CD4-positive, alpha-beta T cell (primary cell): ENCODE measurements at regions not wholly inside any gene's neighbourhood (a gene's known extent, or its start where the extent isn't known, plus 50 kb on each side); places are given as distances from the start of the nearest gene placed in this dataset.

Experiments
- ATAC-seq: fragments of 200-7000 bp; cut with Tn5 transposase; one replicate; pipeline ENCODE4 v1.10.0; 2022; ENCODE audit warnings: mild to moderate bottlenecking; ENCODE audit not compliant: poor library complexity
- CTCF ChIA-PET: fragments of 350-600 bp; sonication (Branson Sonifier 250); formaldehyde crosslinking; loops from one replicate; lab custom pipeline; 2021; ENCODE audit warnings: antibody characterized with exemption, inconsistent platforms; lab: Charles Lee
- POLR2A ChIA-PET: fragments of 350-600 bp; sonication (Branson Sonifier 250); formaldehyde crosslinking; loops from one replicate; lab custom pipeline; 2021; ENCODE audit warnings: antibody characterized with exemption, inconsistent platforms; lab: Charles Lee
- DNase-seq, 14 experiments: peaks; one replicate each; pipeline ENCODE4 v3.0.0-alpha.2; 2013 to 2020; ENCODE audit warnings: mixed read lengths in 2 of 14
- H3K27ac ChIP-seq, 2 donors: one replicate each; pipeline versions ENCODE4 v1.5.1 to v1.7.0; 2013; ENCODE audit warnings: low read length in 2 of 2, low read depth in 1 of 2, mild to moderate bottlenecking in 1 of 2
- H3K27me3 ChIP-seq, 2 experiments: 1 replicate in 1 of 2; 2 replicates in 1 of 2; pipeline versions ENCODE4 v1.6.1 to v1.7.0; 2013; ENCODE audit warnings: low read length in 2 of 2, control low read depth in 1 of 2, mild to moderate bottlenecking in 1 of 2, moderate library complexity in 1 of 2; ENCODE audit not compliant: insufficient read depth in 2 of 2, control insufficient read depth in 1 of 2
- H3K36me3 ChIP-seq: one replicate; pipeline ENCODE4 v1.6.1; 2013; ENCODE audit warnings: low read length, control low read depth; ENCODE audit not compliant: insufficient read depth
- H3K4me1 ChIP-seq: one replicate; pipeline ENCODE4 v1.6.1; 2013; ENCODE audit warnings: low read length, control low read depth; ENCODE audit not compliant: insufficient read depth
- H3K4me3 ChIP-seq: one replicate; pipeline ENCODE4 v1.5.1; 2013; ENCODE audit warnings: mild to moderate bottlenecking, low read length, moderate library complexity
- H3K9me3 ChIP-seq, 2 experiments: 1 replicate in 1 of 2; 2 replicates in 1 of 2; pipeline versions ENCODE4 v1.6.1 to v1.7.0; 2013; ENCODE audit warnings: low read length in 2 of 2, mild to moderate bottlenecking in 2 of 2, control low read depth in 1 of 2, moderate library complexity in 1 of 2; ENCODE audit not compliant: control insufficient read depth in 1 of 2, insufficient read depth in 1 of 2
- H3K27ac Mint-ChIP-seq: one replicate; pipeline ENCODE4 v1.8.0; 2020; ENCODE audit warnings: mixed read lengths
- H3K27me3 Mint-ChIP-seq: one replicate; pipeline ENCODE4 v1.8.0; 2021; ENCODE audit warnings: mixed read lengths
- H3K36me3 Mint-ChIP-seq: one replicate; pipeline ENCODE4 v1.8.0; 2021; ENCODE audit warnings: low read depth, mixed read lengths
- H3K4me1 Mint-ChIP-seq: one replicate; pipeline ENCODE4 v1.8.0; 2021; ENCODE audit warnings: low read depth, mixed read lengths
- H3K4me3 Mint-ChIP-seq: one replicate; pipeline ENCODE4 v1.8.0; 2020; ENCODE audit warnings: mild to moderate bottlenecking, mixed read lengths
- H3K9me3 Mint-ChIP-seq: one replicate; pipeline ENCODE4 v1.8.0; 2020; ENCODE audit warnings: mixed read lengths
- intact Hi-C, 2 experiments: fragments of 100-400 bp; cut with DNase I in 1 of 2; cut with micrococcal nuclease in 1 of 2; formaldehyde crosslinking; loops; one replicate each; pipeline versions ENCODE4 v1.15.1 to v1.9.0; 2023 to 2025; cut with DNase I, micrococcal nuclease
- TF ChIP-seq, protein P1 (sequence below): fragments of 200-600 bp; IDR thresholded peaks from one replicate; pipeline ENCODE4 v1.8.0; 2022; ENCODE audit warnings: antibody characterized with exemption, mild to moderate bottlenecking

DNA sequence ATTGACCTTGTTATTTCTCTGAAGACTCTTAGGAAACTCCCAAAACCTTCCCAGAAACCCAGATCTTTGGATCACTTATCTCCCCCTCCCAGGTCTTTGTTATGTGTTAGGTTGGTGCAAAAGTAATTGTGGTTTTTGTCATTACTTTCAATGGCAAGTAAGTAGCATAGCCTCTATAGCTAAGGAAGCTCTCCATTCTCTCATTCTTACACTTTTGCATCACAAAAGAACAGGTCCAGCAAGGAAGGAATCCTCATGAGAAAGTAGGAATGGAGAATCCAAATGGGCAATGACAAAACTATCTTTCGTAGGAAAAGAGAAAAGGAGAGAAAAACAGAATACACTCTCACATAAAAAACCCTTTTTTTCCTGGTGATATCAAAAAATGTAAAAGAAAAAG lies 81.3 kb upstream of the ELAVL2 start:
- DNase-seq (no peak), ATAC-seq (no peak)
- no peak overlapping the region for H3K4me3 Mint-ChIP-seq
- peaks cover 7% of the 10 kb centered on the region for H3K9me3 Mint-ChIP-seq
- H3K9me3 ChIP-seq, result no peaks in the 10 kb centered on the region
- no peaks in the 10 kb centered on the region for H3K36me3 ChIP-seq
- H3K27me3 Mint-ChIP-seq, result no peaks in the 10 kb centered on the region
- POLR2A ChIA-PET, result no interaction called here
- CTCF ChIA-PET, result no interaction called here
- H3K4me1 ChIP-seq, result no peaks in the 10 kb centered on the region
- H3K27me3 ChIP-seq, result no peaks in the 10 kb centered on the region
- H3K36me3 Mint-ChIP-seq, result no peaks in the 10 kb centered on the region
- intact Hi-C loops, result no loop called here
- TF ChIP-seq, protein P1, sequence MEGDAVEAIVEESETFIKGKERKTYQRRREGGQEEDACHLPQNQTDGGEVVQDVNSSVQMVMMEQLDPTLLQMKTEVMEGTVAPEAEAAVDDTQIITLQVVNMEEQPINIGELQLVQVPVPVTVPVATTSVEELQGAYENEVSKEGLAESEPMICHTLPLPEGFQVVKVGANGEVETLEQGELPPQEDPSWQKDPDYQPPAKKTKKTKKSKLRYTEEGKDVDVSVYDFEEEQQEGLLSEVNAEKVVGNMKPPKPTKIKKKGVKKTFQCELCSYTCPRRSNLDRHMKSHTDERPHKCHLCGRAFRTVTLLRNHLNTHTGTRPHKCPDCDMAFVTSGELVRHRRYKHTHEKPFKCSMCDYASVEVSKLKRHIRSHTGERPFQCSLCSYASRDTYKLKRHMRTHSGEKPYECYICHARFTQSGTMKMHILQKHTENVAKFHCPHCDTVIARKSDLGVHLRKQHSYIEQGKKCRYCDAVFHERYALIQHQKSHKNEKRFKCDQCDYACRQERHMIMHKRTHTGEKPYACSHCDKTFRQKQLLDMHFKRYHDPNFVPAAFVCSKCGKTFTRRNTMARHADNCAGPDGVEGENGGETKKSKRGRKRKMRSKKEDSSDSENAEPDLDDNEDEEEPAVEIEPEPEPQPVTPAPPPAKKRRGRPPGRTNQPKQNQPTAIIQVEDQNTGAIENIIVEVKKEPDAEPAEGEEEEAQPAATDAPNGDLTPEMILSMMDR, result no peak
- no peaks in the 10 kb centered on the region for H3K4me1 Mint-ChIP-seq
- H3K27ac ChIP-seq, result no peak overlapping the region
- H3K27ac Mint-ChIP-seq, result no peak overlapping the region
- no peak overlapping the region for H3K4me3 ChIP-seq

DNA sequence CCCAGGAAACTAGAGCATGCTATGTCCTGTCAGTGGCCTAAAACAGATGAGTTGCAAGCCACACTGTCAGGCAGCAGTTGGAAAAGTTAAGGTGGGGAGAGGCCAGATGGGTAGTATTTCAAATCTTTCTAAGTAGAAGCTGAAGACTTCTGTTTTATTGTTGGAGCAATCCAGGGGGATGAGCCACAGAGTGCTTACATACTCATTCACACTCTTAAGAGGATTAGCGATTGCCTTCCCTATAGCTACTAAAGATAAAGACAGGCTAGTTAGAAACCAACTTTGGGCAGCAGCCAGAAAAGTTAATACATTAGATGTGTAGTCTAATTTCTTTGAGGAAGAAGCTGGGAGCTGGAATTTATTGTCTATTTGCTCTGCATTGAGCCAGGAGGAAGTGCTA lies 61.7 kb upstream of the ELAVL2 start:
- H3K4me1 ChIP-seq, result no peaks in the 10 kb centered on the region
- peaks cover under 1 to 8% of the 10 kb centered on the region in 2 experiments for H3K9me3 ChIP-seq
- Mint-ChIP-seq H3K36me3 (no peaks in the 10 kb centered on the region), H3K4me1 (no peaks in the 10 kb centered on the region), H3K27ac (no peak overlapping the region), H3K4me3 (no peak overlapping the region), H3K27me3 (no peaks in the 10 kb centered on the region), H3K9me3 (peaks cover 25% of the 10 kb centered on the region)
- no peak overlapping the region for H3K27ac ChIP-seq
- intact Hi-C loops, result no loop called here
- H3K27me3 ChIP-seq, result no peaks in the 10 kb centered on the region
- DNase-seq (no peak), ATAC-seq (no peak)
- ChIA-PET CTCF (no interaction called here), POLR2A (no interaction called here)
- H3K4me3 ChIP-seq, result no peak overlapping the region
- no peaks in the 10 kb centered on the region for H3K36me3 ChIP-seq
- TF ChIP-seq, protein P1, result no peak
